Hepatocyte (in vitro differentiated cells): ENCODE measurements at regions not wholly inside any gene's neighbourhood (a gene's known extent, or its start where the extent isn't known, plus 50 kb on each side); places are given as distances from the start of the nearest gene placed in this dataset.

Experiments
- DNase-seq: peaks from one replicate; pipeline ENCODE4 v3.0.0-alpha.2; 2016; ENCODE audit warnings: low spot score
- H2AFZ ChIP-seq: fragments of 200-600 bp; sonication (generic); 2 replicates; pipeline ENCODE4 v1.6.0; 2016; ENCODE audit warnings: antibody characterized with exemption, mild to moderate bottlenecking
- H3K27ac ChIP-seq: fragments of 200-600 bp; sonication (generic); 2 replicates; pipeline ENCODE4 v1.5.1; 2016; ENCODE audit warnings: mild to moderate bottlenecking
- H3K27me3 ChIP-seq: fragments of 200-600 bp; sonication (generic); 2 replicates; pipeline ENCODE4 v1.6.1; 2016
- H3K36me3 ChIP-seq: fragments of 200-600 bp; sonication (generic); replicated peaks from 2 replicates; pipeline ENCODE4 v1.5.1; 2016; ENCODE audit warnings: low read depth; ENCODE audit not compliant: insufficient read depth
- H3K4me1 ChIP-seq: fragments of 200-600 bp; sonication (generic); 2 replicates; pipeline ENCODE4 v1.5.1; 2016; ENCODE audit warnings: mild to moderate bottlenecking, moderate library complexity; ENCODE audit not compliant: insufficient read depth
- H3K4me2 ChIP-seq: fragments of 200-600 bp; sonication (generic); 2 replicates; pipeline ENCODE4 v1.6.0; 2016
- H3K4me3 ChIP-seq: fragments of 200-600 bp; sonication (generic); 2 replicates; pipeline ENCODE4 v1.5.1; 2016; ENCODE audit warnings: mild to moderate bottlenecking
- H3K79me2 ChIP-seq: fragments of 200-600 bp; sonication (generic); 2 replicates; pipeline ENCODE4 v1.6.0; 2017; ENCODE audit warnings: mild to moderate bottlenecking
- H3K9me2 ChIP-seq: fragments of 200-600 bp; sonication (generic); replicated peaks from 2 replicates; pipeline ENCODE4 v1.6.0; 2017; ENCODE audit warnings: mild to moderate bottlenecking; ENCODE audit not compliant: insufficient read depth
- H3K9me3 ChIP-seq: fragments of 200-600 bp; sonication (generic); 2 replicates; pipeline ENCODE4 v1.5.1; 2016; ENCODE audit warnings: low read depth, mild to moderate bottlenecking
- H4K20me1 ChIP-seq: fragments of 200-600 bp; sonication (generic); 2 replicates; pipeline ENCODE4 v1.6.0; 2016; ENCODE audit warnings: mild to moderate bottlenecking; ENCODE audit not compliant: insufficient read depth, poor library complexity, severe bottlenecking
- EZH2 ChIP-seq: fragments of 200-600 bp; sonication (generic); IDR thresholded peaks from 2 replicates; pipeline ENCODE4 v1.6.1; 2016; ENCODE audit warnings: antibody characterized with exemption, mild to moderate bottlenecking, borderline replicate concordance
- EZH2phosphoT487 ChIP-seq: fragments of 200-600 bp; sonication (generic); IDR thresholded peaks from one replicate; pipeline ENCODE4 v1.6.1; 2018; ENCODE audit warnings: antibody characterized with exemption, mild to moderate bottlenecking, low read depth, moderate library complexity; ENCODE audit not compliant: unreplicated experiment, severe bottlenecking
- WGBS: methylation state at CpG from one replicate; pipeline ENCODE4 v1.1.6; 2016; ENCODE audit warnings: low lambda C conversion rate; ENCODE audit errors: missing lambda C conversion rate; 5-methylcytosine and 5-hydroxymethylcytosine counted together
- TF ChIP-seq, protein P1 (sequence below): fragments of 200-600 bp; sonication (generic); IDR thresholded peaks from 2 replicates; pipeline ENCODE4 v1.5.1; 2016; ENCODE audit warnings: antibody characterized with exemption, mild to moderate bottlenecking; ENCODE audit not compliant: poor library complexity

GRCh38 chr4:17164666-17165065 is 266.2 kb upstream of the LDB2 start:
- H3K9me2 ChIP-seq = no peaks in the 10 kb centered on the region
- H3K4me1 ChIP-seq = peaks cover 6% of the 10 kb centered on the region
- H3K27ac ChIP-seq = no peak overlapping the region
- H4K20me1 ChIP-seq = no peaks in the 10 kb centered on the region
- DNase-seq = no peak
- H3K4me3 ChIP-seq = no peak overlapping the region
- H3K9me3 ChIP-seq = no peaks in the 10 kb centered on the region
- TF ChIP-seq EZH2phosphoT487 = no peak
- WGBS = 89% methylated on average over 2 of the region's 2 CpGs
- H3K36me3 ChIP-seq = no peaks in the 10 kb centered on the region
- H3K79me2 ChIP-seq = no peaks in the 10 kb centered on the region
- no peaks in the 10 kb centered on the region for H3K27me3 ChIP-seq
- no peak overlapping the region for H3K4me2 ChIP-seq
- no peak overlapping the region for H2AFZ ChIP-seq

- H3K9me2 ChIP-seq = no peaks in the 10 kb centered on the region
- no peaks in the 10 kb centered on the region for H4K20me1 ChIP-seq
- peaks cover 6% of the 10 kb centered on the region for H3K4me1 ChIP-seq
- WGBS = 84% methylated on average over 3 of the region's 3 CpGs
- TF ChIP-seq, protein P1, sequence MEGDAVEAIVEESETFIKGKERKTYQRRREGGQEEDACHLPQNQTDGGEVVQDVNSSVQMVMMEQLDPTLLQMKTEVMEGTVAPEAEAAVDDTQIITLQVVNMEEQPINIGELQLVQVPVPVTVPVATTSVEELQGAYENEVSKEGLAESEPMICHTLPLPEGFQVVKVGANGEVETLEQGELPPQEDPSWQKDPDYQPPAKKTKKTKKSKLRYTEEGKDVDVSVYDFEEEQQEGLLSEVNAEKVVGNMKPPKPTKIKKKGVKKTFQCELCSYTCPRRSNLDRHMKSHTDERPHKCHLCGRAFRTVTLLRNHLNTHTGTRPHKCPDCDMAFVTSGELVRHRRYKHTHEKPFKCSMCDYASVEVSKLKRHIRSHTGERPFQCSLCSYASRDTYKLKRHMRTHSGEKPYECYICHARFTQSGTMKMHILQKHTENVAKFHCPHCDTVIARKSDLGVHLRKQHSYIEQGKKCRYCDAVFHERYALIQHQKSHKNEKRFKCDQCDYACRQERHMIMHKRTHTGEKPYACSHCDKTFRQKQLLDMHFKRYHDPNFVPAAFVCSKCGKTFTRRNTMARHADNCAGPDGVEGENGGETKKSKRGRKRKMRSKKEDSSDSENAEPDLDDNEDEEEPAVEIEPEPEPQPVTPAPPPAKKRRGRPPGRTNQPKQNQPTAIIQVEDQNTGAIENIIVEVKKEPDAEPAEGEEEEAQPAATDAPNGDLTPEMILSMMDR = no peak
- TF ChIP-seq EZH2phosphoT487 = no peak
- no peak overlapping the region for H3K4me3 ChIP-seq
- no peak overlapping the region for H3K27ac ChIP-seq
- no peaks in the 10 kb centered on the region for H3K27me3 ChIP-seq
- no peaks in the 10 kb centered on the region for H3K9me3 ChIP-seq
- no peak overlapping the region for H3K4me2 ChIP-seq
- no peak overlapping the region for H2AFZ ChIP-seq
- DNase-seq = no peak
- no peaks in the 10 kb centered on the region for H3K79me2 ChIP-seq
- H3K36me3 ChIP-seq = no peaks in the 10 kb centered on the region
Measured at GRCh38 chr4:17163156-17163771, 264.8 kb upstream of the LDB2 start.

DNA sequence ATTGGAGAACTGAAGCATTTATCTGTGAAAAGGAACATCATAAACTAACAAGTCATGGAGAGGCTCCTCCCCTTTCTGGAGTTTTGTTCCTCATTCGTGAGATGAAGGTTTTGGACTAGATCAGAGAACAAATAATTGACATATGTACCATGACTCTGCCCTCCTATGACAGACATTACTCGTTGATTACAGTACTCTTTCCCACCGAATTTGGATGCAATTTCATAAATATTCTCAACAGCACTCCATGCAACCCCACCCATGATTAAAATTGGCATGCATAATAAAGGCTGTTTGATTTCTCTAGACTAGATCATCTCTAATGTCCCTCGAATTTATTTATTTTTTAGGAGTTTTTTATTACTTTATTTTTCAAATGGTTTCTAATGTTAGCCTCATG is 258.9 kb upstream of the LDB2 start:
- TF ChIP-seq, protein P1 = no peak
- TF ChIP-seq EZH2phosphoT487 (no peak), EZH2 (no peak)
- Histone ChIP-seq H3K9me3 (no peaks in the 10 kb centered on the region), H3K4me3 (no peak overlapping the region), H3K27ac (no peak overlapping the region), H3K27me3 (no peaks in the 10 kb centered on the region), H3K4me2 (no peak overlapping the region), H2AFZ (no peak overlapping the region), H3K9me2 (no peaks in the 10 kb centered on the region), H3K36me3 (no peaks in the 10 kb centered on the region), H3K4me1 (no peaks in the 10 kb centered on the region), H4K20me1 (no peaks in the 10 kb centered on the region), H3K79me2 (no peaks in the 10 kb centered on the region)
- 82% methylated on average over 4 of the region's 4 CpGs for WGBS
- no peak for DNase-seq

- H3K9me3 ChIP-seq = no peaks in the 10 kb centered on the region
- H3K79me2 ChIP-seq = no peaks in the 10 kb centered on the region
- no peak overlapping the region for H3K27ac ChIP-seq
- no peaks in the 10 kb centered on the region for H3K27me3 ChIP-seq
- TF ChIP-seq, protein P1 = no peak
- TF ChIP-seq EZH2phosphoT487 = no peak
- no peak for TF ChIP-seq EZH2
- no peaks in the 10 kb centered on the region for H4K20me1 ChIP-seq
- H3K4me2 ChIP-seq = no peak overlapping the region
- H3K4me1 ChIP-seq = no peaks in the 10 kb centered on the region
- no peak overlapping the region for H2AFZ ChIP-seq
- no peaks in the 10 kb centered on the region for H3K9me2 ChIP-seq
- no peak overlapping the region for H3K4me3 ChIP-seq
- no peak for DNase-seq
- H3K36me3 ChIP-seq = no peaks in the 10 kb centered on the region
Measured at GRCh38 chr4:17155486-17155885, 257.0 kb upstream of the LDB2 start.
